ENCODE measurements at regions not wholly inside any gene's neighbourhood (a gene's known extent, or its start where the extent isn't known, plus 50 kb on each side); places are given as distances from the start of the nearest gene placed in this dataset.

DNA sequence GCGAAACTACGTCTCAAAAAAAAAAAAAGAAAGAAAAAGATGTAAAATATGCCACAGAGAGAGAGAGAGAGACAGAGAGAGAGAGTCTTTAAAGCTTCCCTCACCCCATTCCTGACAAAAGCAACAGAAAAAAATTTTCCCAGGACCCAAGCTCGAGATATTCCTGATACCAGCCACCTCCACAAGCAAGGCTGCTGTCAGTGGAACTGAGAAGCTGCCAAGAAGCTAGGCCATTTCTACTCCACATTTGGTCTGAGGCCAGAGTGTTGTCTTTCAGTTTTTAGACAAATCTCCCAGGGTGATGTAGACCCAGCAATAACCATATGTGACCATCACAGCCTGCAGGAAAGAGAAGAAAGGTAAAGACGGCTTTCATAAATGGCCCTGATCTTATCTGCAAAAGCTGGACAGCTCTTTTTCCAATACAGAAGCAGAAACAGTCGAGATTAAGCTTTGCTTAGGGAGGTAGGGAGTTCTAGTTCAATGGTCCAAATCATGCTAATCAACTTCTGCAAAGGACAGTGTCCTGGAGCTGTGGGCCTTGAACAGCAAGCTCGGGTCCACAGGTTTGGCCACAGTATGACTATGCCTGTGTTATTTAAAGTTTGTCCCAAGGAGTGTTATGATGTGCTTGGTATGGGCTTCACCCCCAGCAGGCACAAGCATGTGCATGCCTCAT lies 130.3 kb upstream of the NUDT4 start (continued):
- TF ChIP-seq RNF2 (IDR thresholded peaks at IDR 0.05; ENCODE audit: borderline replicate concordance, low read depth, low read length, missing control alignments, poor library complexity, severe bottlenecking) (no peak), KDM1A (IDR thresholded peaks at IDR 0.05; ENCODE audit: borderline replicate concordance, low read length) (no peak), RFX5 (IDR thresholded peaks at IDR 0.05; ENCODE audit: borderline replicate concordance, low read depth, low read length) (no peak), HDAC2 (IDR thresholded peaks at IDR 0.05; ENCODE audit: borderline replicate concordance in 1 of 2, low read depth in 2 of 2, low read length in 2 of 2) (no peak), TAF1 (IDR thresholded peaks at IDR 0.05; ENCODE audit: low read depth, low read length) (no peak), FOSL1 (IDR thresholded peaks at IDR 0.05; ENCODE audit: insufficient read depth, low read depth, low read length) (no peak), TCF12 (IDR thresholded peaks at IDR 0.05; ENCODE audit: low read depth, low read length) (no peak), EP300 (IDR thresholded peaks at IDR 0.05; ENCODE audit: borderline replicate concordance in 1 of 2, low read depth in 2 of 2, low read length in 2 of 2) (no peak)
- TF ChIP-seq, protein P1, sequence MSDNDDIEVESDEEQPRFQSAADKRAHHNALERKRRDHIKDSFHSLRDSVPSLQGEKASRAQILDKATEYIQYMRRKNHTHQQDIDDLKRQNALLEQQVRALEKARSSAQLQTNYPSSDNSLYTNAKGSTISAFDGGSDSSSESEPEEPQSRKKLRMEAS (IDR thresholded peaks at IDR 0.05) = no peak
- TF ChIP-seq, protein P2, sequence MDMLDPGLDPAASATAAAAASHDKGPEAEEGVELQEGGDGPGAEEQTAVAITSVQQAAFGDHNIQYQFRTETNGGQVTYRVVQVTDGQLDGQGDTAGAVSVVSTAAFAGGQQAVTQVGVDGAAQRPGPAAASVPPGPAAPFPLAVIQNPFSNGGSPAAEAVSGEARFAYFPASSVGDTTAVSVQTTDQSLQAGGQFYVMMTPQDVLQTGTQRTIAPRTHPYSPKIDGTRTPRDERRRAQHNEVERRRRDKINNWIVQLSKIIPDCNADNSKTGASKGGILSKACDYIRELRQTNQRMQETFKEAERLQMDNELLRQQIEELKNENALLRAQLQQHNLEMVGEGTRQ (IDR thresholded peaks at IDR 0.05; ENCODE audit: low read length) = no peak

Data from H1 (cell line).